B cell (primary cell): ENCODE measurements at regions not wholly inside any gene's neighbourhood (a gene's known extent, or its start where the extent isn't known, plus 50 kb on each side); places are given as distances from the start of the nearest gene placed in this dataset.

Experiments
- ATAC-seq: fragments of 200-7000 bp; cut with Tn5 transposase; one replicate; pipeline ENCODE4 v1.10.0; 2021; ENCODE audit warnings: low read depth, mild to moderate bottlenecking, moderate number of reproducible peaks, moderate library complexity
- CTCF ChIA-PET: fragments of 350-600 bp; sonication (Branson Sonifier 250); formaldehyde crosslinking; loops from one replicate; lab custom pipeline; 2021; ENCODE audit warnings: antibody characterized with exemption, inconsistent platforms; lab: Charles Lee
- POLR2A ChIA-PET: fragments of 350-600 bp; sonication (Branson Sonifier 250); formaldehyde crosslinking; loops from one replicate; lab custom pipeline; 2021; ENCODE audit warnings: antibody characterized with exemption; lab: Charles Lee
- DNase-seq: peaks from one replicate; pipeline ENCODE4 v3.0.0; 2013
- H2AFZ ChIP-seq: 2 replicates; pipeline ENCODE4 v1.6.1; 2012; ENCODE audit warnings: mild to moderate bottlenecking, low read depth, low read length; ENCODE audit not compliant: insufficient read depth, poor library complexity, severe bottlenecking
- H3K27ac ChIP-seq, 2 donors: 1 replicate in 1 of 2; 2 replicates in 1 of 2; pipeline ENCODE4 v1.5.1; 2012 to 2013; ENCODE audit warnings: low read length in 2 of 2, mild to moderate bottlenecking in 2 of 2, moderate library complexity in 1 of 2
- H3K27me3 ChIP-seq, 4 experiments: fragments of 200-600 bp in 1 of 4; sonication (generic) in 1 of 4; replicated peaks in 1 of 4; 1 replicate in 2 of 4; 2 replicates in 2 of 4; pipeline versions ENCODE4 v1.6.1 to v1.7.0; 2013 to 2016; ENCODE audit warnings: low read length in 3 of 4, mild to moderate bottlenecking in 2 of 4, mixed read lengths in 1 of 4, moderate library complexity in 1 of 4; ENCODE audit not compliant: insufficient read depth in 4 of 4, control insufficient read depth in 3 of 4; ENCODE audit errors: control extremely low read depth in 1 of 4
- H3K36me3 ChIP-seq, 2 experiments: replicated peaks in 1 of 2; 1 replicate in 1 of 2; 2 replicates in 1 of 2; pipeline versions ENCODE4 v1.6.1 to v1.7.1; 2013; ENCODE audit warnings: low read length in 1 of 2; ENCODE audit not compliant: insufficient read depth in 2 of 2, control insufficient read depth in 1 of 2; ENCODE audit errors: control extremely low read depth in 1 of 2, extremely low read depth in 1 of 2
- H3K4me1 ChIP-seq, 2 donors: fragments of 200-600 bp in 1 of 2; sonication (generic) in 1 of 2; 1 replicate in 1 of 2; 2 replicates in 1 of 2; pipeline versions ENCODE4 v1.5.1 to v1.6.1; 2013 to 2017; ENCODE audit warnings: low read length in 2 of 2; ENCODE audit not compliant: control insufficient read depth in 2 of 2, insufficient read depth in 2 of 2
- H3K4me2 ChIP-seq: replicated peaks from 2 replicates; pipeline ENCODE3; 2012; ENCODE audit warnings: mild to moderate bottlenecking, low read depth, low read length; ENCODE audit not compliant: poor library complexity, severe bottlenecking
- H3K4me3 ChIP-seq, 5 experiments: fragments of 200-600 bp in 1 of 5; sonication (generic) in 1 of 5; 1 replicate in 3 of 5; 2 replicates in 2 of 5; pipeline versions ENCODE4 v1.5.1 to v1.7.0; 2011 to 2016; ENCODE audit warnings: low read length in 4 of 5, mild to moderate bottlenecking in 4 of 5, low read depth in 2 of 5, control low read depth in 1 of 5, moderate library complexity in 1 of 5; ENCODE audit not compliant: insufficient read depth in 1 of 5; ENCODE audit errors: control extremely low read depth in 1 of 5, extremely low read depth in 1 of 5
- H3K79me2 ChIP-seq: fragments of 200-600 bp; sonication (generic); one replicate; pipeline ENCODE4 v1.6.0; 2016; ENCODE audit warnings: low read length; ENCODE audit not compliant: control insufficient read depth, insufficient read depth
- H3K9ac ChIP-seq: fragments of 200-600 bp; sonication (generic); 2 replicates; pipeline ENCODE4 v1.6.1; 2017; ENCODE audit warnings: mild to moderate bottlenecking, low read length, moderate library complexity
- H3K9me3 ChIP-seq, 3 donors: one replicate each; pipeline versions ENCODE4 v1.6.1 to v1.7.1; 2013; ENCODE audit warnings: low read length in 2 of 3; ENCODE audit not compliant: control insufficient read depth in 2 of 3, insufficient read depth in 1 of 3; ENCODE audit errors: control extremely low read depth in 1 of 3
- H4K20me1 ChIP-seq: 2 replicates; pipeline ENCODE4 v1.6.0; 2012; ENCODE audit warnings: mild to moderate bottlenecking, low read length; ENCODE audit not compliant: insufficient read depth, control insufficient read depth, poor library complexity, severe bottlenecking
- H3K27ac Mint-ChIP-seq: one replicate; pipeline ENCODE4 v1.8.0; 2021; ENCODE audit warnings: mixed read lengths
- H3K27me3 Mint-ChIP-seq: one replicate; pipeline ENCODE4 v1.8.0; 2021; ENCODE audit warnings: mixed read lengths
- H3K4me1 Mint-ChIP-seq: one replicate; pipeline ENCODE4 v1.8.0; 2021; ENCODE audit warnings: mixed read lengths
- H3K4me3 Mint-ChIP-seq: one replicate; pipeline ENCODE4 v1.8.0; 2021; ENCODE audit warnings: mixed read lengths
- H3K9me3 Mint-ChIP-seq: one replicate; pipeline ENCODE4 v1.8.0; 2022; ENCODE audit warnings: mixed read lengths; ENCODE audit not compliant: insufficient read depth
- CTCF ChIP-seq: fragments of 200-600 bp; IDR thresholded peaks from one replicate; pipeline ENCODE4 v1.8.0; 2022; ENCODE audit warnings: antibody characterized with exemption, mild to moderate bottlenecking
- EZH2 ChIP-seq: IDR thresholded peaks from 2 replicates; pipeline ENCODE4 v1.6.1; 2012; ENCODE audit warnings: borderline replicate concordance, low read depth, mild to moderate bottlenecking, moderate library complexity, low read length; ENCODE audit not compliant: insufficient read depth, poor library complexity, severe bottlenecking
- WGBS: methylation state at CpG from one replicate; pipeline ENCODE4 v1.1.5; 2013; ENCODE audit warnings: missing lambda C conversion rate; ENCODE audit not compliant: insufficient coverage; 5-methylcytosine and 5-hydroxymethylcytosine counted together
- intact Hi-C: fragments of 100-400 bp; cut with micrococcal nuclease; formaldehyde crosslinking; loops from one replicate; pipeline ENCODE4 v1.10.0; 2022

- H3K4me2 ChIP-seq = no peak overlapping the region
- Mint-ChIP-seq H3K27me3 (peaks cover 3% of the 10 kb centered on the region), H3K4me1 (peaks cover 19% of the 10 kb centered on the region), H3K27ac (no peak overlapping the region), H3K9me3 (peaks cover 11% of the 10 kb centered on the region), H3K4me3 (no peak overlapping the region)
- ChIA-PET POLR2A (no interaction called here), CTCF (no interaction called here)
- H3K27me3 ChIP-seq = peaks cover 0 to 4% (median 0%) of the 10 kb centered on the region in 4 experiments
- peaks cover 9 to 10% of the 10 kb centered on the region in 2 donors for H3K4me1 ChIP-seq
- H3K36me3 ChIP-seq = no peaks in the 10 kb centered on the region
- TF ChIP-seq EZH2 (no peak), CTCF (no peak)
- H3K79me2 ChIP-seq = no peaks in the 10 kb centered on the region
- WGBS = 0% methylated on average over 1 of the region's 1 CpG
- no peak overlapping the region for H3K27ac ChIP-seq
- no peaks in the 10 kb centered on the region for H4K20me1 ChIP-seq
- H3K4me3 ChIP-seq = no peak overlapping the region
- DNase-seq (no peak), ATAC-seq (no peak)
- H3K9me3 ChIP-seq = peaks cover 0 to 25% (median 0%) of the 10 kb centered on the region in 3 donors
- intact Hi-C loops = no loop called here
- H3K9ac ChIP-seq = no peak overlapping the region
- H2AFZ ChIP-seq = no peak overlapping the region
Observed at GRCh38 chr11:110525883-110526282, 96.1 kb downstream of the FDX1 start.

- WGBS = 94% methylated on average over 2 of the region's 2 CpGs
- Histone ChIP-seq H3K4me1 (peaks cover 9 to 10% of the 10 kb centered on the region in 2 donors), H3K27ac (no peak overlapping the region), H3K36me3 (no peaks in the 10 kb centered on the region), H3K4me2 (no peak overlapping the region), H4K20me1 (no peaks in the 10 kb centered on the region), H3K9me3 (peaks cover 0 to 25% (median 0%) of the 10 kb centered on the region in 3 donors), H3K4me3 (no peak overlapping the region), H3K9ac (no peak overlapping the region), H3K27me3 (peaks cover 0 to 4% (median 0%) of the 10 kb centered on the region in 4 experiments), H3K79me2 (no peaks in the 10 kb centered on the region), H2AFZ (no peak overlapping the region)
- ATAC-seq = no peak
- DNase-seq = no peak
- ChIA-PET CTCF (no interaction called here), POLR2A (no interaction called here)
- Mint-ChIP-seq H3K27ac (no peak overlapping the region), H3K27me3 (peaks cover 3% of the 10 kb centered on the region), H3K9me3 (peaks cover 11% of the 10 kb centered on the region), H3K4me3 (no peak overlapping the region), H3K4me1 (peaks cover 18% of the 10 kb centered on the region)
- intact Hi-C loops = no loop called here
- TF ChIP-seq CTCF (no peak), EZH2 (no peak)
Observed at GRCh38 chr11:110526323-110526722, 96.6 kb downstream of the FDX1 start.
